NCI-H146 treated with DMSO at 0.1 percent for 48 hours (cell line): ENCODE measurements at regions not wholly inside any gene's neighbourhood (a gene's known extent, or its start where the extent isn't known, plus 50 kb on each side); places are given as distances from the start of the nearest gene placed in this dataset.
"Not testable (repeated sequence)": the region's sequence is repeated elsewhere in the genome, so short reads cannot be mapped to it uniquely, and the experiment has no call there.

Experiments used
- DNase-seq: peaks from one replicate; lab custom pipeline; 2025; ENCODE audit not compliant: unreplicated experiment; lab: John Stamatoyannopoulos, UW

DNA sequence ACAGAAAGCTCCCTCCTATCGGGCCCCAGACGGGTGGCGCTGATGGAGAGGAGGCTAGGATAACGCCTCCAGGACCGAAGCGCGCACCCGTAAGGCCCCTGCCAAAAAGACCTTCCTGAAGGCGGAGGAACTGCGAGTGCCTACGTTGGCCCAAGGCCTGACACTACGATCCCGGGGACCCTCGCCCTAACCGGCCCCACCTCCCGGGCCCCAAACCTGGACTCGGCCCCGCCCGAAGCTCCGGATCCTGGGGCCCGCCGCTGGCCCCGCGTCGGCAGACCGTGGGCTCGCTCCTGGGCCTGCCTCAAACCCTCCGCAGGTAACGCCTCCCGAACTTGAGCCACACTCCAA lies 53.6 kb upstream of the ROPN1B start:
- not testable (repeated sequence) for DNase-seq

GRCh38 chr3:125915792-125916375 lies 53.1 kb upstream of the ROPN1B start:
- peak; percentile 99 for DNase-seq

DNA sequence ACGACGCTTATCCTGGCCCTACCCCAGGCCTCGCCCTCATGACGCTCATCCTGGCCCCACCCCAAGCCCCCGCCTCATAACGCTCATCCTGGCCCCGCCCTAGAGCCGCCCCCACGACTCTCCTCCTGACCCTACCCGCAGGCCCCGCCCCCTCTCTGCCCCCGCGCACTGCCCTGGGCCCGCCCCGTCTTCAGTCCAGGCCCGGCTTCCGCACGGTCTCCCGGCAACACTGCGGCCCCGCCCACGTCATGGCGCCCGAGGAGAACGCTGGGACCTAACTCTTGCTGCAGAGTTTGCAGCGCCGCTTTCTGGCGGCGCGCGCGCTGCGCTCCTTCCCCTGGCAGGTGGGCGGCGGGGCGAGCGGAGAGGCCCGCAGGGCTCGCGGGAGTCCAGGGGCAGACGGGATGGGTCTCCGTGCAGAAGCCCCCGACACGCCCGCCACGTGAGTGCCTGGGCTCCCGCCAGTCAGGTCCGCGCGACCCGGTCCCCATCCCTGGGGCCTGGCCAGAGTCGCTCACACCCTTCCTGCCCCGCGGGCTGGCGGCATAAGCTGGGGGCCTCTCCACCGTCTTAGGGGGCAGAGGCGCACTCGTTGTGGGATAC lies 52.5 kb upstream of the ROPN1B start:
- peak; percentile 97 for DNase-seq

DNA sequence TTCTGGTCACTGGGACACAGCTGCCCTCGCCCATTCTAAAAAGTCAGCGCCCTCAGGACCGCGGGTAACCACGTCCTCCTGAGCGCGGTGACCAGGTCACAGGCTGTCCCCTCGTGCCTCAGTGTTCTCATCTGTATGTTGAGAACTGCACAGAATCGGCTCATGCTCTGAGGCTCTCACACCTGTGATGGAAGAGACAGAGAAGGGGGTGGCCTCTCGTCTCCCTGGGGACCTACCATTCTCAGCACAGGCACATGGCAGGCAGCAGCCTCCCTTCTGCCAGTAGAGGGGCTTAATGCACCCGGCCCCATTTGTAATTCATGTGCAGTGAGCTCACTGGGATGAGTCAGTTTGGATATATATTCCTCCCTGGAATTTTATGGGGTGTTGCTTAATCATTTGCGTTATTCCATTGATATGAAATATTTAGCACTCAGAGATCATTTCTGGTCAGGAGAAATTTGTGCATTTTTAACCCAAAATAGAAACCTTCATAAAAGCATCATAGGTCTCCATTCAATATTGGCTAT lies 51.9 kb upstream of the ROPN1B start:
- DNase-seq: not testable (repeated sequence)

- DNase-seq: not testable (repeated sequence)
These were observed 51.0 kb upstream of the ROPN1B start for GRCh38 chr3:125918024-125918423.

GRCh38 chr3:125918451-125918850 lies 50.5 kb upstream of the ROPN1B start:
- DNase-seq: not testable (repeated sequence)

DNA sequence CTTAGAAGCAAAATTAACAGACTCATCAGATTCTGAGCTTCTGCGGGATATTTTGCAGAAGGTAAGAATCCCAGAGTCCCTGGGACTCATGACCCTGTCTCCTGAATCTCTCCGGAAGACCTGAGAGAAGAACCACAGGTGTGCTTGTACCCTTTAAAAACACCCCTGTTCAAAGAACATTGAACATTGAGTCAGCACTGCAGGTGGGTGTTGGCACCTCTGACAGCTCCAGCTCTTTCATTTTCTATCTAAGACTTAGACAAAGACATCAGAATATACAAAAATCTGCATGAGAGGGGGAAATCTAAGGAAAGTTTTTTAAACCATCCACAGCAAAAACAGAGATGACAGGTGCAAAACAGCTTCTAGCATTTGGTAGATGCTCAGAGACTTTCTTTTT lies 50.1 kb upstream of the ROPN1B start:
- DNase-seq: not testable (repeated sequence)
